Aorta (tissue), 5 donors: ENCODE measurements at regions not wholly inside any gene's neighbourhood (a gene's known extent, or its start where the extent isn't known, plus 50 kb on each side); places are given as distances from the start of the nearest gene placed in this dataset.

Experiments used
- ATAC-seq: fragments of 200-7000 bp; cut with Tn5 transposase; one replicate; pipeline ENCODE4 v1.9.1; 2022; ENCODE audit warnings: moderate library complexity; ENCODE audit not compliant: low FRiP score
- DNase-seq, 2 donors: peaks; one replicate each; pipeline ENCODE4 v3.0.0-alpha.2; 2020
- H3K27ac ChIP-seq, 2 donors: one replicate each; pipeline ENCODE4 v1.5.1; 2013; ENCODE audit warnings: low read length in 2 of 2, mild to moderate bottlenecking in 2 of 2, moderate library complexity in 2 of 2, control low read depth in 1 of 2, inconsistent platforms in 1 of 2, low read depth in 1 of 2
- H3K27me3 ChIP-seq, 2 donors: one replicate each; pipeline ENCODE4 v1.6.1; 2013; ENCODE audit warnings: control low read depth in 1 of 2, low read length in 1 of 2, mild to moderate bottlenecking in 1 of 2, moderate library complexity in 1 of 2; ENCODE audit not compliant: insufficient read depth in 2 of 2, control insufficient read depth in 1 of 2
- H3K36me3 ChIP-seq, 2 donors: one replicate each; pipeline ENCODE4 v1.6.1; 2013; ENCODE audit warnings: control low read depth in 1 of 2, low read length in 1 of 2, mild to moderate bottlenecking in 1 of 2; ENCODE audit not compliant: insufficient read depth in 2 of 2, control insufficient read depth in 1 of 2
- H3K4me1 ChIP-seq, 2 donors: one replicate each; pipeline ENCODE4 v1.6.1; 2013; ENCODE audit warnings: low read length in 2 of 2, control low read depth in 1 of 2, mild to moderate bottlenecking in 1 of 2, moderate library complexity in 1 of 2; ENCODE audit not compliant: insufficient read depth in 2 of 2, control insufficient read depth in 1 of 2
- H3K4me3 ChIP-seq, 2 donors: one replicate each; pipeline ENCODE4 v1.5.1; 2013; ENCODE audit warnings: low read length in 2 of 2, control low read depth in 1 of 2, mild to moderate bottlenecking in 1 of 2
- H3K9me3 ChIP-seq: one replicate; pipeline ENCODE4 v1.6.1; 2013; ENCODE audit warnings: mild to moderate bottlenecking, low read length; ENCODE audit not compliant: control insufficient read depth
- WGBS, 2 donors: extraction: QIAGEN DNeasy Blood & Tissue Kit; methylation state at CpG; one replicate each; pipeline ENCODE4 v1.1.7; 2013; 5-methylcytosine and 5-hydroxymethylcytosine counted together
- intact Hi-C, 2 donors: fragments of 100-400 bp; cut with DNase I; formaldehyde crosslinking; loops; one replicate each; pipeline versions ENCODE4 v1.14.2 to v1.15.0; 2022
- donor health status: healthy with polysubstance abuse.
- donor health status: Bipolar disorder and iron deficiency.
- donor health status: DM: no; HTN: no; CAD: no.
- donor health status: DM: no; HTN: no; CAD: no.
- donor health status: DM: yes; HTN: yes; CAD: no.

DNA sequence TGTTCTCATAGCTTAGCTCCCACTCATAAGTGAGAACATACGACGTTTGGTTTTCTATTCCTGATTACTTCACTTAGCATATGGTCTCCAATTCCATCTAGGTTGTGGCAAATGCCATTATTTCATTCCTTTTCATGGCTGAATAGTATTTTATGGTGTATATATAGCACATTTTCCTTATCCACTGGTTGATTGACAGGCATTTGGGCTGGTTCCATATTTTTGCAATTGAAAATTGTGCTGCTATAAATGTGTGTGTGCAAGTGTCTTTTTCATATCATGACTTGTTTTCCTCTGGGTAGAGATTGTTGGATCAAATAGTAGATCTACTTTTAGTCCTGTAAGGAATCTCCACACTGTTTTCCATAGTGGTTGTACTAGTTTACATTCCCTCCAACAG, 133.0 kb upstream of the TAB2 start:
- Histone ChIP-seq H3K4me1 (no peaks in the 10 kb centered on the region), H3K4me3 (no peak overlapping the region), H3K27ac (no peak overlapping the region), H3K27me3 (no peaks in the 10 kb centered on the region), H3K36me3 (no peaks in the 10 kb centered on the region), H3K9me3 (no peaks in the 10 kb centered on the region)
- 93% methylated on average over 2 of the region's 2 CpGs for WGBS, 2 donors
- DNase-seq (no peak), ATAC-seq (no peak)
- intact Hi-C loops: no loop called here

DNA sequence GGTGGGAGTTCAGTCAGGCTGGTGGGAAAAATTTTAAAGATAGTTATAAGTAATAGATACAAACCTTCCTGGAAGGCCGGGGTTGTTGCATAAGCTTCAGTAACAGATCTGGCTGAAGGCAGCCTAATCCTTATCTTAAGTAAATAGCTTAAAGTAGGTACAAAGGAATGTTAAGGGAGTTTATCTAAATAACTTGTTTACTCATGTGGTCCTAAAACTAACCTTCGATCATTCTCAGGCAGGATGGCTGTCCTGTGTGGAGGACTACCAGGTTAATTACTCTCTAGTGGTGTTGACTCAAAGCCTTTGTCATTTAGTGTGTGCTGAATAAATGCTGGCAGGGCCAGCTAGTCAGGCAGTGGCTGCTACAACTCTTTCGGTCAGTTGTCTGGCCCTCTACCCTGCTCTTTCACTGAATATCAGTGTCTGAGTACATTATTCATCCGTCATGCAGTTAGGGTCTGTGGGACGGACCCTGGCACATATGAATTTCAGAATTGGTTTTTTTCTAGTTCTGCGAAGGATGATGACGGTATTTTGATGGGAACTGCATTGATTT, 131.6 kb upstream of the TAB2 start:
- no peaks in the 10 kb centered on the region for H3K36me3 ChIP-seq
- no peaks in the 10 kb centered on the region for H3K4me1 ChIP-seq
- 89 to 92% methylated on average over 7 of the region's 7 CpGs for WGBS, 2 donors
- ATAC-seq (no peak), DNase-seq (no peak)
- intact Hi-C loops: no loop called here
- no peak overlapping the region for H3K27ac ChIP-seq
- no peaks in the 10 kb centered on the region for H3K9me3 ChIP-seq
- no peak overlapping the region for H3K4me3 ChIP-seq
- H3K27me3 ChIP-seq: no peaks in the 10 kb centered on the region

DNA sequence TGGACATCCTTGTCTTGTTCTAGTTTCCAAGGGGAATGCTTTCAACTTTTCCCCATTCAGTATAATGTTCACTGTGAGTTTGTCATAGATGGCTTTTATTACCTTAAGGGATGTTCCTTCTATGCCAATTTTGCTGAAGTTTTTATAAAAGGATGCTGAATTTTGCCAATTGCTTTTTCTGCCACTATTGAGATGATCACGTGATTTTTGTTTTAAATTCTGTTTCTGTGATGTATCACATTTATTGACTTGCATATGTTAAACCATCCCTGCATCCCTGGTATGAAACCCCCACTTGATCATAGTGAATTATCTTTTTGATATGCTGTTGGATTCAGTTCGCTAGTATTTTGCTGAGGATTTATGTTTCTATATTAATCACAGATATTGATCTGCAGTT, 130.6 kb upstream of the TAB2 start:
- DNase-seq (no peak), ATAC-seq (no peak)
- Histone ChIP-seq H3K36me3 (no peaks in the 10 kb centered on the region), H3K4me3 (no peak overlapping the region), H3K9me3 (no peaks in the 10 kb centered on the region), H3K4me1 (no peaks in the 10 kb centered on the region), H3K27me3 (no peaks in the 10 kb centered on the region), H3K27ac (no peak overlapping the region)
- intact Hi-C loops: no loop called here
- 91% methylated on average over 2 of the region's 2 CpGs for whole genome bisulfite sequencing, 2 donors

DNA sequence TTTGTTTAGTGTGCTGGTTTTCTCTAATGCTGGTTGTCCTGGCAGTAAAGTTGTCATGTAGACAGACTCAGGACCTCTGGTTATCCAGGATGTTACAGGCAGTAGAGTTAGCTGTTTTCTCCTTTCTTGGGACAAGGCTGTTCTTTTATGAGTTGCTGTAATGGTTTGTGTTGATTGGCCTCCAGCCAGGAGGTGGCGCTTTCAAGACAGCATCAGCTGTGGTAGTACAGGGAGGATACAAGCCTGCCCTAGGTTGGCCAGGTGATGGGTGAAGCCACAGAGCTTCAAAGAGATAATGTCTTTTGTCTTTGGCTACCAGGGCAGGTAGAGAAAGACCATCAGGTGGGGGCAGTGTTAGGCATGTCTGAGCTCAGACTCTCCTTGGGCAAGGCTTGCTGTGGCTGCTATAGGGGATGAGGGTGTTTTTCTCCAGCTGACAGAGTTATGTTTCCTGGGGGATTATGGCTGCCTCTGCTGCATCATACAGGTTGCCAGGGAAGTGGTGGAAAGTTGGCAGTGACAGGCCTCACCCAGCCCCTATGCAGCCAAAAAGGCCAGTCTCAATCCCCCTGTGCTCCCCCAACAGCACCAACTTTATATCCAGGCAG, 127.2 kb upstream of the TAB2 start:
- Histone ChIP-seq H3K27ac (no peak overlapping the region), H3K4me3 (no peak overlapping the region), H3K36me3 (no peaks in the 10 kb centered on the region), H3K27me3 (no peaks in the 10 kb centered on the region), H3K4me1 (no peaks in the 10 kb centered on the region), H3K9me3 (no peaks in the 10 kb centered on the region)
- WGBS, 2 donors: 22 to 27% methylated on average over 1 of the region's 1 CpG
- DNase-seq (peak in 1 of 2 donors; percentile 69), ATAC-seq (no peak)
- intact Hi-C loops: no loop called here

DNA sequence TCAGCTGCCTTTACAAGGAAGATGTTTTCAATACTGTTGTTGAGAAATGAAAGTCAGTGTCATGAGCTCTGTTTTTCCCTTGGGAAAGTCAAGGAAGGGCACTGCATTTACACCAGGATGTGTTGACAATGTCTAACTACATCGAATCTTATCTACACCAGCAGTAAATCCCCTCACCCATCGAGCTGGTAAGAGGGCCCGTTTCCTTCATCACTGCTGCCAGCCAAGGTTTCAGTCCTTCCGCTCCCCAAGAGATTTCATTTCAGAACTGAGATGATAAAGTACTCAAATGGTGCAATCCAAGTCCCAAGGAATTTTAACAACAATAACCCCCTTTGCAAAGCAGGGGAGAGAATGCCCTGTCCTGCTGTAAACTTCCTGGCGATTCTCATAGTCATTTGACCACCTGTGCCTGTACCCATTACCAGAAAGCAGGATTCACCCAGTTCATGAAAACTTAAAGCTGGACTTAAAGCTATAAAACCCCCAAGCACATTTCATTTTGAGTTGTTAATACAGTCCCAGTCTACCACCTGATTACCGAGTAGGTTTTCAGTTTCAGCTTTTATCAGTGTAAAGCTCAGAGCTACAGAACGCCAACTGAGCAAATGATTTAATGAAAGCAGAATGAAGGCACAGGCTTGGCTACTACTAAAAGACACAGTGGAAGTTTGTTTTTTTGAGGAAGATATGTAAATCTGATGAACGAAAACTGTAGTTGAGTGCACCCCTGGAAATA, 122.5 kb upstream of the TAB2 start:
- no peak overlapping the region for H3K27ac ChIP-seq
- H3K9me3 ChIP-seq: no peaks in the 10 kb centered on the region
- H3K4me3 ChIP-seq: no peak overlapping the region
- DNase-seq (no peak), ATAC-seq (no peak)
- intact Hi-C loops: no loop called here
- 67 to 68% methylated on average over 8 of the region's 8 CpGs for WGBS, 2 donors
- H3K36me3 ChIP-seq: no peaks in the 10 kb centered on the region
- H3K4me1 ChIP-seq: no peaks in the 10 kb centered on the region
- H3K27me3 ChIP-seq: no peaks in the 10 kb centered on the region

DNA sequence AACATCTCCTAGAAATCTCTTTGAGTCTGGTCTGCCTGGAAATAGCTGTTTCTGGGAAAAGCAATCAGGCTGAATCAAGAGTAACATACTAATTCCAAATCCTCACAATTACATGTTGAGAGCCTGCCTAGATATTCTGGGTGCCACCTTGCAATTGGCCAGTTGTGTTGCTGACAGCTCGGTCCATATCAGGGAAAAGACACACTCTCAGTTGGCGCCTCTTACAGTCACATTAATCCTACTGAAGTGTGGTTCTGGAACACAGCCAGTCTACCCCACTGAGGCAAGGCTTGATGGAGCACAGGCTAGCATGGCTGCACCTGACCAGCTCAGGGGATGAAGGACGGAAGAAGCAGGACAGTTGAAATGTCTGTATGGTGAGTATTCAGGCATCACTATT, 121.4 kb upstream of the TAB2 start:
- WGBS, 2 donors: 76 to 79% methylated on average over 3 of the region's 3 CpGs
- H3K27ac ChIP-seq: no peak overlapping the region

DNA sequence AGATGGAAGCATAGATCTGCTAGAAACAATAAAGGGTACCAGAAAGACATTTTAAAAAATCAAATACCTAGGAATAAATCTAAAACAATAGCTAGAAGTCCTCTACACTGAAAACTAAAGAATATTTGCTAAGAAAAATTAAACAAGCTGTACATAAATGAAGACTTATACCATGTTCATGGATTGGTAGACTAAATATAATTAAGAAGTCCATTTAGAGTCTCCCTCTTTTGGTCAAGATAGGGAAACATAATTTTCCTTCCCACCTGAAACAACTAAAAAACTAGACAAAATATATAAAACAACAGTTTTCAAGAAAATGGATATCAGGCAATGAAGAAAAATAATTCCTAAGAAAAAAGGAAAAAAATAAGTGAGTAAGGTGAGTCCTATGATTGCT, 120.0 kb upstream of the TAB2 start:
- intact Hi-C loops: no loop called here
- DNase-seq: no peak
- no peak for ATAC-seq
- no peak overlapping the region for H3K27ac ChIP-seq
- no peaks in the 10 kb centered on the region for H3K4me1 ChIP-seq
- no peaks in the 10 kb centered on the region for H3K27me3 ChIP-seq
- no peaks in the 10 kb centered on the region for H3K36me3 ChIP-seq
- no peak overlapping the region for H3K4me3 ChIP-seq
- H3K9me3 ChIP-seq: no peaks in the 10 kb centered on the region

More for the DNA sequence above, 121.4 kb upstream of the TAB2 start:
- Histone ChIP-seq H3K4me3 (no peak overlapping the region), H3K36me3 (no peaks in the 10 kb centered on the region), H3K4me1 (no peaks in the 10 kb centered on the region), H3K27me3 (no peaks in the 10 kb centered on the region), H3K9me3 (no peaks in the 10 kb centered on the region)
- ATAC-seq (no peak), DNase-seq (no peak)
- intact Hi-C loops: no loop called here

DNA sequence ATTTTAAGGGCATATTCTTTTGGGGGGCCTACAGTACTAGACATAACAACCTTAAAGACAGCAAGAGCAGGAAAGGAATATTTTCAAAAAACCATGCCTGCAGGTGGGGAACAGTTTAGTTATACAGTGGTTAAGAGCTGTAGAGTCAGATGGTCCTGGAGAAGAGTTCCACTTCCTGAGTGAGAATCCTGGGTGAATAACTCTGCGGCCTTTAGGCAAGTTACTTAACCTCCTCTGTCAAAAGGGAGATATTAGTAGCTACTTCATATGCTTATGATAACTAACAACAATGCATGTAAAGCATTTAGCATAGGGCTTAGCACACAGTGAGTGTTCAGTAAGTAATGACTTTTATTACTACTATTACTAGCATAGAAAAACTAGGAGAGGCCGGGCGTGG, 119.2 kb upstream of the TAB2 start:
- Histone ChIP-seq H3K9me3 (no peaks in the 10 kb centered on the region), H3K36me3 (no peaks in the 10 kb centered on the region), H3K27ac (no peak overlapping the region), H3K4me1 (no peaks in the 10 kb centered on the region), H3K4me3 (no peak overlapping the region), H3K27me3 (no peaks in the 10 kb centered on the region)
- intact Hi-C loops: no loop called here
- DNase-seq (no peak), ATAC-seq (no peak)
- WGBS, 2 donors: 95% methylated on average over 3 of the region's 3 CpGs

DNA sequence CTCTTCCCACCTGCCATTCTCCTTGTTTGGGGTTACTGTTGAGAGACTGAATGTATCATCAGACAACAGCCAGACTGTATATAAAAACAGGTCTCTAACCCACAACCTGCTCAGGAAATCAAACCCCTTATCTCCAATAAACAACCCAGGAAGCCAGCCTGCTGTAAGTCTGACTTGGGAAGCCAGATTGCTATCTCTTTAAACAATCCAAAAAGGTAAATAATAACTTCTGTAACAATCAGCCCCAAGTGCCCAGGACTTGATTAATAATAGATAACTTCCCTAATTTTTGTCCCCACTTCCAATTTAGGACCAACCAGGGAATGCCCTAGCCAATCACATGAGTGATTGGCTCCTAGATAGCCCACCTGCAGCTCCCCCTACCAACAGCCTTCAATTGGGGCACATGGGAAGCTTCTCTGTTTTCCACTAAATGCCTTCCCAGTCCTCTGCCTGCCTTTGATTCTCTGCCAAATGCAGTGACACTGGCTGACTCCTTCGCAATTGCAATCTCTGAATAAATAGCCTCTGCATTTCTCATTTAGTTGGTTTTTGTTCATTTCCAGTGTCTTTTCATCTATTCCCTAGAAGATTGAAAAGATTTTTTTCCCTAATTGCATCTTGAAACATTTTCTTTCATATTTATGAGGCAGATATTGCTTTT, 117.1 kb upstream of the TAB2 start:
- ATAC-seq (no peak), DNase-seq (no peak)
- Histone ChIP-seq H3K4me1 (no peaks in the 10 kb centered on the region), H3K4me3 (no peak overlapping the region), H3K9me3 (no peaks in the 10 kb centered on the region), H3K36me3 (no peaks in the 10 kb centered on the region), H3K27ac (no peak overlapping the region), H3K27me3 (no peaks in the 10 kb centered on the region)
- WGBS, 2 donors: 68 to 71% methylated on average over 1 of the region's 1 CpG
- intact Hi-C loops: no loop called here
